GM21619 (cell line): ENCODE measurements at regions not wholly inside any gene's neighbourhood (a gene's known extent, or its start where the extent isn't known, plus 50 kb on each side); places are given as distances from the start of the nearest gene placed in this dataset.

Experiments used
- ATAC-seq: cut with Tn5 transposase; IDR thresholded peaks from one replicate; pipeline ENCODE4 v1.9.1; 2021; ENCODE audit not compliant: unreplicated experiment

- ATAC-seq, result no peak
Measured at GRCh38 chr1:239725933-239726332, 339.6 kb downstream of the CHRM3 start.

DNA sequence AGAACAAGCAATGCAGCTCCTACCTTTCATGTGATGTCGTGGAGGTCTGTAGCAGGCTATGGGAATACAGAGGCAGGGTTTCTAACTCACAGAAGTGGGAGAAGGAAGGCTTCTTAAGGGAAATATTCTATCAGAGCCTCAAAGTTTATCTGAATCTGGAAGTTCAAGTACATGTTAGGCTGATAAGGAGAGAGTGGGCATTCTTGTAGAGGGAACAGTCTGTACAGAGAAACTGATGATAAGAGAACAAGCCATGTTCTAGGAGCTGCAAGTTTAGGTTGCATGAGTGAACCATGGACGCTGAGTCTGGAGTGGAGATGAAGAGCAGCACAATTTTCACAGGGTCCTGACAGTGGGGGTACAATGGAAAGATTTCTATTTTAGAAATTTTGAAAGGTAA lies 344.0 kb downstream of the CHRM3 start:
- ATAC-seq, result no peak

DNA sequence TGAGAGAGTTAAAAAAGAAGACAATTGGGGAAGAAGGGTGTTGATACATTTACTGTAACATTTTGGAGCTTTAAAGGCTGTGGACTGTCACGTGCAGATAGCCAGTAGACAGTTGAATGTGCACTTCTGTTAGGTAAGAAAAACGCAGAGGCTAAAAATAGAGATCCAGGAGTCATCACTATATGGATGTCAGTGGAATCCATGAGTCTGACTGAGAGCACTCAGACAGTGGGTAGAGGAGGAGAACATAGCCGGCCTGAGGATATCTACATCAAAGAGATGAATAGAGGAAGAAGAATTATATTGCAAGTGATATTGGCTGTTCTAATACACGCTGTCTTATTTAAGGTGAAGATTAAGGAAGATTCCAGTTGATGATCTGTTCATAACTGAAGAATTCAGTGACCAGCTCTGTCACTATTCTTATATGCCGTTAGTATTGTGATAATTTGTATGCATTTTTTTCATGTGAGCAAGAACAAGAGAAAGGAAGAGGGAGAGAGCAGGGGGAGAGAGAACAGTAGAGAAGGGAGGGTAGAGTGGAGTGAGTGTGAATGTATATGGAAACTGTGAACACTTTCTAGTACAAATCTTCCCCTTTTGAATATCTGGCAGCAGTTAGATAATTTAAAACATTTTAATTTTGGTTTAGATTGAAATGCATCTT lies 344.8 kb downstream of the CHRM3 start:
- no peak for ATAC-seq

DNA sequence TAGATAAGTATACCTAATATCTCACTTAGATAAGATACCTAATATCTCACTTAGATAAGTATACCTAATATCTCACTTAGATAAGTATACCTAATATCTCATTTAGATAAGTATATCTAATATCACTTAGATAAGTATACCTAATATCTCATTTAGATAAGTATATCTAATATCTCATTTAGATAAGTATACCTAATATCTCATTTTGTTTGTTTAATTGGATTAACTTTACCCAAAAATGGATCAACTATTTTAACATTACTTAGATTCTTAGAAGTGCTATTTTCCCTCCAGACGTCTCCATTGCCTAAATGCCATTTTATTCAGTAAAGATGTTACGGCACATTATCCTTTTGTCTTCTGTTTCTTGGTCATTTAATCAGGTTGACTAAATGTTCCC lies 346.4 kb downstream of the CHRM3 start:
- no peak for ATAC-seq

DNA sequence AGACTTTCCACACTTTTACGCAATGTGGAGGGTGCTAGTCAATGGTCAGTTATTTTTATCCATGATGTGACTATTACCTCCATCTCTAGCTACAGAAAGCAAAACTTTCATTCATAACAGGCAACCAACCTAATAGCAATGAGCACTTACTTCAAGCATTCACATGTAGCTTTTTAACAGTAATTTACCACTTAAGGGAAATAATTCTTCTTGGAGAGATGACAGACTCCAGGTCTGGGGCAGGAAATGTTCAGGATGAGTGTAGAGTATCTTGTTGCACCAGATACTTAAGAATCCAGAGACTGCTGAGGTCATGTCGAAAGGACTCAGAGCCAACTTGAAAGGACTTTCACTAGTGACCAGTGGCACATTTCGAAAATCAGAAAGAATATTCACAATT lies 347.6 kb downstream of the CHRM3 start:
- no peak for ATAC-seq

GRCh38 chr1:239735111-239735510 lies 348.7 kb downstream of the CHRM3 start:
- no peak for ATAC-seq

GRCh38 chr1:239736479-239736878 lies 350.1 kb downstream of the CHRM3 start:
- no peak for ATAC-seq

- ATAC-seq, result no peak
Measured at GRCh38 chr1:239739375-239739774, 352.3 kb upstream of the FMN2 start.

GRCh38 chr1:239739919-239740318 lies 351.8 kb upstream of the FMN2 start:
- no peak for ATAC-seq

GRCh38 chr1:239742416-239743109 lies 349.1 kb upstream of the FMN2 start:
- no peak for ATAC-seq

- no peak for ATAC-seq
Measured at GRCh38 chr1:239744851-239745250, 346.8 kb upstream of the FMN2 start.

DNA sequence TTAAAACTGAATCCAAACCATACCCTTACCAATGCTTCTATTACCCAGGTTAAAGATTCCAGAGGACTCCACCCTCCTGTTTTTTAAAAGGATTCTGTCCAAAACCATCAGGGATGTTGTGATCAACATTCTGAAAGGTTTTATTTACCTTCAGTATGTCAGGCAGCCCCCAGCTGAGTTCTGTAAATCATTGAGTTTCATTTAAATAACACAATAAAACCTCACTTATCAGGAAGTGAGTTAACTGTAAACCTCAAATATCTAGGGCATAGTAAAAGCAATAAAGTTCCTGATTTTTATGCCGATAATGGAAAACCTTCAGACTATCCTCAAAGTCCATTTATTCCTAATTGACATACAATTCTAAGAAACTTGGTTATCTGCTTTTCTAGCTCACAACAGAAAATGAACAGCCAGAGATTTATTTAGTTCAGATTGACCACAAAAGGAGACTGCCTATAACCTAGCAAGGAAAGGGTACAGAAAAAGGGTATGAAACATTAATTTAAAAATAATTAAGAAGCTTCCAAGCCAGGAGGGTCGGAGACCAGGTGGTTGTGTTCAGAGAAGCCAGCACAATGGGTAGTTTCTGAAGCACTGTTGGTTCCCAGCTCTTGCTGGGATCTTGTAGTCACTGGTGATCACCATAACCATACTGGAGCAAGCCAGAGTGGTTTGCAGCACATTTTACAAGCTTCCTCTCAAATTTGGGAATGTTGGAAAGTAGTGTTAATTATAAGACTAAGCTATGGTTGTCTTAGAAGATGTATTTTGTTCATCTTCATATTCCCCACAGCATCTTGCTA lies 336.4 kb upstream of the FMN2 start:
- ATAC-seq, result no peak

- no peak for ATAC-seq
Measured at GRCh38 chr1:239757716-239758115, 334.0 kb upstream of the FMN2 start.

DNA sequence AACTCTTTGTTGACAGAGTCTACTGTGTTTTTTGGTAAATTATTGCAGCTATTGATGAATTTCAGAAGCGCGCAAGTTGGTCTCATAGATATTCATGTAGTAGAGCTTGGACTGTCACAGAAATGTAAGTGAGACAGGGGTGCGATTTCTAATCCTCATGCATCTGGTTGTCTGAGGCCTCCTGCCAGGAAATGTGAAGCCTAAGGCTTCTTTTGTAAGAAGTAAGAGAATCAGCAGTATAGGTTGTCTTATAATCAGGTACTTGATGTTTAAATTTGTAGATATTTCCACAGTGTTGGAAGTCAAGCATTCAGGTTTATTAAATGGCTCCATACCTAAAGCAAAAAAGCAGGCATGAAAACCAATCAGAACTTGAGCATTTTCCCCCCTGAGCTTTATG lies 332.9 kb upstream of the FMN2 start:
- ATAC-seq, result no peak

GRCh38 chr1:239761509-239761908 lies 330.2 kb upstream of the FMN2 start:
- ATAC-seq, result no peak

- no peak for ATAC-seq
Measured at GRCh38 chr1:239763850-239764249, 327.8 kb upstream of the FMN2 start.

- ATAC-seq, result no peak
Measured at GRCh38 chr1:239764546-239764945, 327.1 kb upstream of the FMN2 start.

GRCh38 chr1:239765163-239765562 lies 326.5 kb upstream of the FMN2 start:
- no peak for ATAC-seq

DNA sequence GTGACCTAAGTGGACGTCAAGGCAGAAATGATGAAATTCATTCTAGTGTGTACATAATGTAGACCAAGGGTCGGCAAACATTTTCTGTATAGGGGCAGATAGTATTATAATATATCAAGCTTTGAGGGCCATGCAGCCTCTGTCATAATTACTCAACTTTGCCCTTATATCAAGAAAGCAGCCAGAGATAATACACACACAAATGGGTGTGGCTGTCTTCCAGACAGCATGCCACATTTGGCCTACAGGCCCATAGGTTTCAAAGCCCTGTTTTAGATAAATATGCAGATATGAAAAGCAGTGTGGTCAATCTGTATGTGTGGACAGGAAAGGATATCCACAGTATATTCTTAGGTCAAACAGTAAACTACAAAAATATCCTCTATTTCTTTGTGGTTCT lies 320.1 kb upstream of the FMN2 start:
- ATAC-seq, result no peak

DNA sequence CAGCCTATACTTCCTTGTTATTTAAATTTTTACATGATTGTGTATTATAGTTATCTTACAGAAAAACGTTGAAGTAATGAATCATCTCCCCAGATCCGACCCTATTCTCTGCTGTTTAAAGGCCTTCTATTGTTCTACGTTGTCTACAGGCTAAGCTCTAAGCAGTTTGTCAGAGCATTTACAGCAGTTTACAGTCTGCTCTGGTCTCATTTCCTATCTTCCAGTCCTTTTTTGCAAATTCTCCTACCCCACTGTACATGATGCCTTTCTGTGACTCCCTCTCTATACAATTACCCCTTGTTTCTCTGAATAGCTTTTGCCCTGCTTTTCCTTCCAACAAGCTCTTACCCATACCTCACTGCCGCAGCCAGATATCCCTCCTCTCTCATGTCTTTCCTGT lies 319.2 kb upstream of the FMN2 start:
- ATAC-seq, result no peak

GRCh38 chr1:239775466-239775865 lies 316.2 kb upstream of the FMN2 start:
- ATAC-seq, result no peak

GRCh38 chr1:239778208-239778813 lies 313.4 kb upstream of the FMN2 start:
- no peak for ATAC-seq
